ENCODE measurements at regions not wholly inside any gene's neighbourhood (a gene's known extent, or its start where the extent isn't known, plus 50 kb on each side); places are given as distances from the start of the nearest gene placed in this dataset.

- TF ChIP-seq ETS1 (IDR thresholded peaks at IDR 0.05), result no peak
- TF ChIP-seq JUNB (IDR thresholded peaks at IDR 0.05; ENCODE audit: unreplicated experiment), result no peak
- TF ChIP-seq EZH2phosphoT487 (IDR thresholded peaks at IDR 0.05; ENCODE audit: unreplicated experiment), result no peak
- TF ChIP-seq NANOG (IDR thresholded peaks at IDR 0.05; ENCODE audit: borderline replicate concordance), result no peak
- TF ChIP-seq STAT1 (IDR thresholded peaks at IDR 0.05; ENCODE audit: unreplicated experiment), result no peak
- no peak for TF ChIP-seq ZNF114 (CRISPR knock-in tag; IDR thresholded peaks at IDR 0.05)
- no peak for TF ChIP-seq REST (IDR thresholded peaks at IDR 0.05; ENCODE audit: unreplicated experiment)
- no peak for TF ChIP-seq EZH2 (IDR thresholded peaks at IDR 0.05; ENCODE audit: low read depth, unreplicated experiment)
- TF ChIP-seq ZNF331 (CRISPR knock-in tag; IDR thresholded peaks at IDR 0.05; ENCODE audit: low read depth), result no peak
- TF ChIP-seq CREB1 (CRISPR knock-in tag; IDR thresholded peaks at IDR 0.05; ENCODE audit: low read depth), result no peak
These were observed 214.7 kb upstream of the C14orf180 start (continued) for GRCh38 chr14:104364830-104365229.

GRCh38 chr14:104366931-104367865, 212.4 kb upstream of the C14orf180 start:
- no peaks in the 10 kb centered on the region; the same call in 2 of the 3 replicates for H3K9me3 Mint-ChIP-seq
- H3K4me3 Mint-ChIP-seq, result no peak overlapping the region
- TF ChIP-seq EZH2phosphoT487 (IDR thresholded peaks at IDR 0.05; ENCODE audit: unreplicated experiment) (no peak), ETS1 (IDR thresholded peaks at IDR 0.05) (no peak), ZNF462 (CRISPR knock-in tag; IDR thresholded peaks at IDR 0.05) (no peak)
- H3K4me1 Mint-ChIP-seq, result peaks cover 8% of the 10 kb centered on the region; the same call in 2 of the 3 replicates
- no peak overlapping the region for H3K27ac Mint-ChIP-seq
- H3K9me2 ChIP-seq (ENCODE audit: insufficient read depth), result no peaks in the 10 kb centered on the region
- no peak overlapping the region for H3K4me3 ChIP-seq
- no peaks in the 10 kb centered on the region for H3K79me2 ChIP-seq (replicated peaks; ENCODE audit: insufficient read depth)
- H3K27me3 ChIP-seq (ENCODE audit: insufficient read depth), result no peaks in the 10 kb centered on the region
- no peak overlapping the region for H3K4me2 ChIP-seq
- H3K36me3 Mint-ChIP-seq (ENCODE audit: low read depth), result no peaks in the 10 kb centered on the region
- H2AFZ ChIP-seq, result no peak overlapping the region
- H3K4me1 ChIP-seq (ENCODE audit: insufficient read depth), result no peaks in the 10 kb centered on the region
- H4K20me1 ChIP-seq (replicated peaks; ENCODE audit: insufficient read depth), result no peaks in the 10 kb centered on the region
- no peaks in the 10 kb centered on the region for H3K36me3 ChIP-seq (ENCODE audit: insufficient read depth)
- H3F3A ChIP-seq (replicated peaks; ENCODE audit: low read depth), result no peaks in the 10 kb centered on the region
- ATAC-seq, result no peak
- no peak overlapping the region for H3K27ac ChIP-seq (ENCODE audit: low read depth)
- no peak for DNase-seq (ENCODE audit: low spot score)
- peaks cover 8% of the 10 kb centered on the region for H3K27me3 Mint-ChIP-seq (ENCODE audit: insufficient read depth, low read depth, poor library complexity)

All from GM23338 (cell line).